Gastroesophageal sphincter (tissue), 4 donors: ENCODE measurements at regions not wholly inside any gene's neighbourhood (a gene's known extent, or its start where the extent isn't known, plus 50 kb on each side); places are given as distances from the start of the nearest gene placed in this dataset.
"Not testable (repeated sequence)": the region's sequence is repeated elsewhere in the genome, so short reads cannot be mapped to it uniquely, and the experiment has no call there.

Source experiments
- ATAC-seq: fragments of 150-250 bp; one replicate; pipeline ENCODE4 v1.9.1; 2016; ENCODE audit warnings: mild to moderate bottlenecking, moderate library complexity
- H3K27ac ChIP-seq, 4 donors: fragments of 200-600 bp; sonication (generic) in 3 of 4; 1 replicate in 3 of 4; 2 replicates in 1 of 4; pipeline ENCODE4 v1.5.1; 2016 to 2019
- H3K27me3 ChIP-seq: fragments of 200-600 bp; sonication (generic); one replicate; pipeline ENCODE4 v1.5.1; 2019
- H3K36me3 ChIP-seq, 2 donors: fragments of 200-600 bp; sonication (generic); one replicate each; pipeline ENCODE4 v1.5.1; 2019; ENCODE audit warnings: control low read depth in 1 of 2
- H3K4me1 ChIP-seq, 3 donors: fragments of 200-600 bp; sonication (generic); 1 replicate in 2 of 3; 2 replicates in 1 of 3; pipeline ENCODE4 v1.5.1; 2016 to 2019; ENCODE audit warnings: control low read depth in 2 of 3
- H3K4me3 ChIP-seq, 2 donors: fragments of 200-600 bp; sonication (generic); one replicate each; pipeline ENCODE4 v1.5.1; 2019; ENCODE audit warnings: mild to moderate bottlenecking in 1 of 2, moderate library complexity in 1 of 2
- H3K9me3 ChIP-seq, 3 donors: fragments of 200-600 bp; sonication (generic); one replicate each; pipeline ENCODE4 v1.5.1; 2017 to 2019; ENCODE audit warnings: control low read depth in 2 of 3
- EP300 ChIP-seq: sonication (generic); formaldehyde crosslinking; IDR thresholded peaks from one replicate; pipeline ENCODE4 v1.6.1; 2017; ENCODE audit warnings: antibody characterized with exemption, mild to moderate bottlenecking
- POLR2A ChIP-seq, 2 donors: fragments of 450-650 bp; IDR thresholded peaks; one replicate each; pipeline ENCODE4 v1.6.1; 2017; ENCODE audit warnings: antibody characterized with exemption in 2 of 2, mild to moderate bottlenecking in 2 of 2, moderate library complexity in 1 of 2
- POLR2AphosphoS5 ChIP-seq: sonication (generic); formaldehyde crosslinking; IDR thresholded peaks from one replicate; pipeline ENCODE4 v1.6.1; 2017; ENCODE audit warnings: antibody characterized with exemption
- WGBS, 2 donors: methylation state at CpG; one replicate each; pipeline ENCODE4 v1.1.5; 2018; ENCODE audit warnings: low coverage in 1 of 2; 5-methylcytosine and 5-hydroxymethylcytosine counted together
- TF ChIP-seq, protein P1 (sequence below), 4 experiments: fragments of 200-600 bp in 2 of 4; fragments of 450-650 bp in 2 of 4; sonication (generic) in 1 of 4; IDR thresholded peaks; one replicate each; pipeline ENCODE4 v1.5.1; 2017 to 2019; ENCODE audit warnings: antibody characterized with exemption in 4 of 4, mild to moderate bottlenecking in 2 of 4, moderate library complexity in 2 of 4

DNA sequence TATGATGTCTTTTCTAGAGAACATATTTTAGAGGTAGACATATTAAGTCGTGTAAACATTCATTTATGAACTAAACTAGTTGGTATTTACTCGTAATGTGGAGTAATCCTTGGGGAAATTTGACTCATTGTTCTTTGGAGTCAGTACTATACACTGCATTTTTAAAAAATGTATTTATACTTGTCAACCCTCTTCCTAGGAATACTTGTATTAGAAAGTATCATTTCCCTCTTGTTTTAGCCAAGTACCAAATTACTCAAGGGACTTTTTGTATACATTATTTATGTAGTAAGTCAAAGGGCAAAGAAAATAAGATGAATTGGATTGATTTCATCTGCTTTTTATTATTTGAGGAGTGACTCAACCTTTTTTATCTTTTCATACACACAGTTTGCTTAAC is 248.1 kb upstream of the IZUMO3 start:
- no peak overlapping the region for H3K4me3 ChIP-seq
- H3K27me3 ChIP-seq: no peaks in the 10 kb centered on the region
- H3K4me1 ChIP-seq: no peaks in the 10 kb centered on the region
- H3K9me3 ChIP-seq: no peaks in the 10 kb centered on the region
- no peak for ATAC-seq
- H3K36me3 ChIP-seq: no peaks in the 10 kb centered on the region
- H3K27ac ChIP-seq: no peak overlapping the region
- no peak for TF ChIP-seq POLR2AphosphoS5
- TF ChIP-seq, protein P1, sequence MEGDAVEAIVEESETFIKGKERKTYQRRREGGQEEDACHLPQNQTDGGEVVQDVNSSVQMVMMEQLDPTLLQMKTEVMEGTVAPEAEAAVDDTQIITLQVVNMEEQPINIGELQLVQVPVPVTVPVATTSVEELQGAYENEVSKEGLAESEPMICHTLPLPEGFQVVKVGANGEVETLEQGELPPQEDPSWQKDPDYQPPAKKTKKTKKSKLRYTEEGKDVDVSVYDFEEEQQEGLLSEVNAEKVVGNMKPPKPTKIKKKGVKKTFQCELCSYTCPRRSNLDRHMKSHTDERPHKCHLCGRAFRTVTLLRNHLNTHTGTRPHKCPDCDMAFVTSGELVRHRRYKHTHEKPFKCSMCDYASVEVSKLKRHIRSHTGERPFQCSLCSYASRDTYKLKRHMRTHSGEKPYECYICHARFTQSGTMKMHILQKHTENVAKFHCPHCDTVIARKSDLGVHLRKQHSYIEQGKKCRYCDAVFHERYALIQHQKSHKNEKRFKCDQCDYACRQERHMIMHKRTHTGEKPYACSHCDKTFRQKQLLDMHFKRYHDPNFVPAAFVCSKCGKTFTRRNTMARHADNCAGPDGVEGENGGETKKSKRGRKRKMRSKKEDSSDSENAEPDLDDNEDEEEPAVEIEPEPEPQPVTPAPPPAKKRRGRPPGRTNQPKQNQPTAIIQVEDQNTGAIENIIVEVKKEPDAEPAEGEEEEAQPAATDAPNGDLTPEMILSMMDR (IDR thresholded peaks at IDR 0.05): no peak
- TF ChIP-seq EP300: no peak
- TF ChIP-seq POLR2A (IDR thresholded peaks at IDR 0.05): no peak
- 36 to 64% methylated on average over 2 of the region's 2 CpGs for WGBS, 2 donors

DNA sequence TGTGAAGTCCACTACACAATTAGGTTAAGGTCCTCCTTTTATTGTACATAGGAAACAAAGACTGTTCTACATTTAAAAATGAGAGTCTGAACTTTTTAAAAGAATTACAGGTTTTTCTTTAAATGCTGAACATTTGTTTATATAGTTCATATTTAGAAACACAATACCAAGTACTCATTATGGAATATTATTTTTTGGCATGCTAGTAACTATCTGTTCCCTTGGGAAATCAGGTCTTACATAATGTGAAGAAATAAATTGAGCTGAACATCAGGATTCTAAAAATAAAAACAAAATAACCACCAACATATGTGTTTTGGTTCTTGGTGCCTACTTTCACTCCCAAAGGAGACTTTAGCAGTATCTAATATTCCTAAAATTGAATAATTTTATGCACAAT is 230.5 kb upstream of the IZUMO3 start:
- H3K4me1 ChIP-seq: no peaks in the 10 kb centered on the region
- no peak for ATAC-seq
- no peak for TF ChIP-seq POLR2AphosphoS5
- no peak for TF ChIP-seq EP300
- TF ChIP-seq POLR2A (IDR thresholded peaks at IDR 0.05): no peak
- TF ChIP-seq, protein P1 (IDR thresholded peaks at IDR 0.05): no peak

DNA sequence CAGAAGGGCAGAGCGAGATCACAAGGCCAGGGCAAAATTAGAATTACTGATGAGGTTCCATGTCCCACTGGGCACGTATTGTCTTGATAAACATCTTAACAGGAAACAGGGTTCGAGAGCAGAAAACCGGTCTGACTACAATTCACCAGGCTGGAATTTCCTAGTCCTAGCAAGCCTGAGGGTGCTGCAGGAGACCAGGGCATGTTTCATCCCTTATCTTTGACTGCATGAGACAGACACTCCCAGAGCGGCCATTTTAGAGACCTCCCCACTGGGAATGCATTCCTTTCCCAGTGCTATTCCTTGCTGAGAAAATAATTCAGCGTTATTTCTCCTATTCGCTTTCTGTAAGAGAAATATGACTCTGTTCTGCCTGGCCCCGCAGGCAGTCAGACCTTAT is 228.5 kb upstream of the IZUMO3 start:
- peaks cover 0 to 17% (median 4%) of the 10 kb centered on the region in 3 donors for H3K9me3 ChIP-seq
- H3K27ac ChIP-seq, H3K4me3 ChIP-seq, ATAC-seq, H3K27me3 ChIP-seq, H3K36me3 ChIP-seq, H3K4me1 ChIP-seq: not testable (repeated sequence)
- 80 to 94% methylated on average over 2 to 8 of the region's 8 CpGs for WGBS, 2 donors

More for the DNA sequence above, 230.5 kb upstream of the IZUMO3 start:
- Histone ChIP-seq H3K36me3 (no peaks in the 10 kb centered on the region), H3K9me3 (peaks cover 0 to 17% (median 4%) of the 10 kb centered on the region in 3 donors), H3K27ac (no peak overlapping the region), H3K27me3 (no peaks in the 10 kb centered on the region), H3K4me3 (no peak overlapping the region)

DNA sequence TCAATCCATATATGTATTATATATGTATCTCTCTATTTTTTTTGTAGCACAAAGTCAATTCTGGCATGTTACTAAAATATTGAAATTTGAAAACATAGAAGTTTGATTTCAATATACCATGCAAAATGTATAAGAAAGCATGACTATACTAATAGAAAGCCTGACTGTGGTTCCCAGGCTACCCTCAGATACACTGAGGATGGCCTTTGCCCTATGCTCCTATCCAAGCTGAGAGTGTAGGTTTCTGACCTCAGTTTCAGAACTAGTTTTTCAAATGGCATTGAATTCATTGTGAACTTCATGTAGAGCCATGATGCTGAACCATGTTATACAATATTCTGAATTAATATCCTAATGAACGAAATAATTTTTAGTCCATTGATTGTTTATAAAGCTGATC is 220.4 kb upstream of the IZUMO3 start:
- 86 to 87% methylated on average over 1 of the region's 1 CpG for WGBS, 2 donors
- Histone ChIP-seq H3K36me3 (no peaks in the 10 kb centered on the region), H3K4me1 (no peaks in the 10 kb centered on the region), H3K4me3 (no peak overlapping the region), H3K9me3 (no peaks in the 10 kb centered on the region), H3K27ac (no peak overlapping the region), H3K27me3 (no peaks in the 10 kb centered on the region)
- no peak for ATAC-seq
- TF ChIP-seq POLR2AphosphoS5 (no peak), EP300 (no peak), POLR2A (IDR thresholded peaks at IDR 0.05) (no peak)
- TF ChIP-seq, protein P1 (IDR thresholded peaks at IDR 0.05): no peak

DNA sequence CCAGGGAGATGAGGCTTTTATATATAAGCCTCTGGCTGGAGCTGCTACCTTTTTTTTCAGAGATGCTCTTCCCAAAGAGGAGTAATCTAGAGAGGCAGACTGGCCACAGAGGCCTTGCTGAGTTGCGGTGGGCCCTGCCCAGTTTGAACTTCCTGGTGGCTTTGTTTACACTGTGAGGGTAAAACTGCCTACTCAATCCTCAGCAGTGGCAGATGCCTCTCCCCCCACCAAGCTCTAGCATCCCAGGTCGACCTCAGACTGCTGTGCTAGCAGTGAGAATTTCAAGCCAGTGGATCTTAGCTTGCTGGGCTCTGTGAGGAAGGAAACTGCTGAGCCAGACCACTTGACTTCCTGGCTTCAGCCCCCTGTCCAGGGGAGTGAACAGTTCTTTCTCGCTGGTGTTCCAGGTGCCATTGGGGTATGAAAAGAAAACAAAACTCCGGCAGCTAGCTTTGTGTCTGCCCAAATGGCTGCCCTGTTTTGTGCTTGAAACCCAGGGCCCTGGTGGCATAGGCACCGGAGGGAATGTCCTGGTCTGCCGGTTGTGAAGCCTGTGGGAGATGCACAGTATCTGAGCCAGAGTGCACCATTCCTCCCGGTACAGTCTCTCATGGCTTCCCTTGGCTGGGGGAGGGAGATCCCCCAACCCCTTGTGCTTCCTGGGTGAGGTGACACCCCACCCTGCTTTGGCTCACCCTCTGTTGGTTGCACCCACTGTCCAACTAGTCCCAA is 219.5 kb upstream of the IZUMO3 start:
- Histone ChIP-seq H3K27ac (no peak overlapping the region), H3K36me3 (no peaks in the 10 kb centered on the region), H3K4me1 (no peaks in the 10 kb centered on the region), H3K4me3 (no peak overlapping the region), H3K27me3 (no peaks in the 10 kb centered on the region), H3K9me3 (no peaks in the 10 kb centered on the region)
- ATAC-seq: no peak
- 50 to 60% methylated on average over 1 to 2 of the region's 7 CpGs for WGBS, 2 donors
- TF ChIP-seq, protein P1 (IDR thresholded peaks at IDR 0.05): no peak
- TF ChIP-seq POLR2A (IDR thresholded peaks at IDR 0.05): no peak
- TF ChIP-seq EP300: no peak
- no peak for TF ChIP-seq POLR2AphosphoS5
